COLO668 (cell line): ENCODE measurements at regions not wholly inside any gene's neighbourhood (a gene's known extent, or its start where the extent isn't known, plus 50 kb on each side); places are given as distances from the start of the nearest gene placed in this dataset.

Experiments used
- DNase-seq: peaks from one replicate; lab custom pipeline; 2025; ENCODE audit not compliant: unreplicated experiment; lab: John Stamatoyannopoulos, UW

DNA sequence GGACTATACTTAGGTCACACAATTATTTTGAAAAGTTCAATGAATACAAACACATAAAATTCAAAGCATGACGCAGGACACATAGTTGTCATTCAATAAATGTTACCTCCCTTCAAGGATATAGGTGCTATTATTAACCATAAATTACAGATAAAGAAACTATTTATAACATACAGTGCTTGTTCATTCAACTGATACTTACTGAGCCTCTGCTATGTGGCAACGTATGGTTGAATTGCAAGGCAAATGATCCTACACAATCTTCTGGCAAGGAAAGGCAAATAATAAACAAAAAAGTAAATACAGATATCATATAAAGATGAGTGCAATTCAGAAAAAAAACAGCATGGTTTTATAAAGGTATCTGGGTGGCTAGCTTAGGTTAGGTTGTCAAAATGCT lies 614.7 kb downstream of the LTN1 start:
- no peak for DNase-seq

GRCh38 chr21:28375708-28376385 lies 616.8 kb downstream of the LTN1 start:
- no peak for DNase-seq

DNA sequence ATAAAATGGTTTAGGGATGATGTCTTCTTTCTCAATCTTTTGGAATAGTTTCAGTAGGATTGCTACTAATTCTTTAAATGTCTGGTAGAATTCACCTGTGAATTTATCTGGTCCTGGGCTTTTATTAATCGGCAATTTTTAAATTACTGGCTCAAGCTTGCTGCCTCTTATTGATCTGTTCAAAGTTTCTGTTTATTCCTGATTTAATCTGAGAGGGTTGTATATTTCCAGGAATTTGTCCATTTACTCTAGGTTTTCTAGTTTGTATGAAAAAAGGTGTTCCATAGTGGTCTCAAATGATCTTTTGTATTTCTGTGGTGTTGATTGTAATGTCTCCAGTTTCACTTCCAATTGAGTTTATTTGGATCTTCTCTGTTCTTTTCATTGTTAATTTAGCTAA lies 617.8 kb downstream of the LTN1 start:
- DNase-seq: no peak

GRCh38 chr21:28371713-28372112 lies 621.0 kb downstream of the LTN1 start:
- DNase-seq: no peak

- no peak for DNase-seq
These were observed 633.4 kb downstream of the LTN1 start for GRCh38 chr21:28359300-28359699.

GRCh38 chr21:28358702-28359101 lies 634.0 kb downstream of the LTN1 start:
- no peak for DNase-seq

DNA sequence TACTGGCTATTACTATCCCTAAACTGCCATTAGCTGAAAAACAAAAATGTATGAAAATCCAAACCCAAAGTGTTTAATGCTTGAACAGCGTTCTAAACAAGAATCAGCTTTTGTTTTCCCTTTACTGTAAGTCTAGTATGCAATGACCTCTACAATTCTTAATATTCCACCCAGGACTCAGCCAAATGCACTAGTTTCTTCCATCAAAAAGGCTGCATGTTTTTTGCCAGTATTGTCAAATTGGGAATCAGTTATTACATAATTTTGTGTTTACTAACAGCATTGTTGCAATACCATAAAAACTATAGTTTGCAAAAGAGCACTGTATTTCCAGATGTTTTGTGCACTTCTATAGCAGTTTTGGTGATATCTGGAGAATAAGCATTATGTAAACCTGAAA lies 634.5 kb downstream of the LTN1 start:
- DNase-seq: no peak

- DNase-seq: no peak
These were observed 634.9 kb downstream of the LTN1 start for GRCh38 chr21:28357743-28358142.

DNA sequence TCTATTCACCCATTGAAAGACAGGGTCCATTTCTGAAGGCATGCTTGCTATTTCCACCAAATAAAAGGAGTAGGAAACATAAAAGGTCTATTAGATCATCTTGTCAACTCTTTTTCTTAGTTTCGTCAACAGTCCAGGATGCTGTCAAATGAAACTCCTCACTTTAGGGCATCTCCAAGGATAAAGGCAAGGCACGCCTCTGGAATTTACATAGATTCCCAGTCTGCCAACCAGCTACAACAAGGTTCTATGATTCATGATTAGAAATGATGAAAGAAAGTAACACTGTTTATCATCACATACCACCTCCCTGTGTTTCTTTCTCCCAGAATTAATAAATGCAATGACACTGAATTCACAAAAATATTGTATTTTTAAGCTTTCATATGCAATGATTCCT lies 636.3 kb downstream of the LTN1 start:
- no peak for DNase-seq

GRCh38 chr21:28345934-28346333 lies 646.7 kb downstream of the LTN1 start:
- DNase-seq: no peak

DNA sequence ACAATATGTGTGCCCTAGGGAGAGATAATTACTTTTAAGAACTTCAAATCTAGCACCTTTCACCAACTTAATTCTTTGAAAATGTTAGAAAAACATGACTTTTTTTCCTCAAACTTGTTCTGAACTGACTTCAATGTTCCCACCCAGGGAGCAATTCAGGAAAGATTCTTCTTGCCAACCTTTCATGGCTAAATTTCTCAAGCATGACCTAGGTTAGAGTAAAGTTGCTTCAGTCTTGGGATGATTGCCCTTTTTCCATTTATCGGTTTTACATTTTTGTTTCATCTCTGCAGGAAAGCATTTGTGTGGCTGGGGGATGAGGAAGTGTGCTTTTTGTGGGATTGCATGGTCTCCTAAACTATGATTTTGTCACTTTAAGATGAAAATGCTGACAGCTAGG lies 647.7 kb downstream of the LTN1 start:
- no peak for DNase-seq

- DNase-seq: no peak
These were observed 650.4 kb downstream of the LTN1 start for GRCh38 chr21:28342212-28342810.

DNA sequence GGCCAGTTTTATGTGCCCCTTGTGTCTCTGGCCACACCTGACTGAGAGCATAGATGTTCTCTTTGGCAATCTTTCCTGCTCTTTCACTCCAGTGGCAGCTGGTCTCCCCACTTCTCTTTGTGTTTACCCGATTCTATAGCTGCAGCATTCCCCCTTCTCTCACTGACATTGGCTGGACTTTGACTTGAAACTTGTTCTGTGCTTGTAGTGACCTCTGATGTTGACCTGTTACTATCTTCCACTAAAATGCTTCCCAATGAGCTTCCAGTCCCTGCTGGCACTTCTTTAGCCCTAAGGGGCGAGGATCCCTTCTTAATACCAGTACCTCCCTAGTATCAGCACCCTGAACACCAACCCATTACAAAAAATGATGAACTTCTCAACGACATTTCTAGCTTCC lies 653.3 kb downstream of the LTN1 start:
- no peak for DNase-seq

- DNase-seq: no peak
These were observed 653.9 kb downstream of the LTN1 start for GRCh38 chr21:28338701-28339305.

- DNase-seq: no peak
These were observed 655.4 kb downstream of the LTN1 start for GRCh38 chr21:28337315-28337714.

- DNase-seq: no peak
These were observed 656.4 kb downstream of the LTN1 start for GRCh38 chr21:28336314-28336713.

- no peak for DNase-seq
These were observed 658.3 kb downstream of the LTN1 start for GRCh38 chr21:28334407-28334806.

- DNase-seq: no peak
These were observed 659.0 kb downstream of the LTN1 start for GRCh38 chr21:28333578-28334075.

DNA sequence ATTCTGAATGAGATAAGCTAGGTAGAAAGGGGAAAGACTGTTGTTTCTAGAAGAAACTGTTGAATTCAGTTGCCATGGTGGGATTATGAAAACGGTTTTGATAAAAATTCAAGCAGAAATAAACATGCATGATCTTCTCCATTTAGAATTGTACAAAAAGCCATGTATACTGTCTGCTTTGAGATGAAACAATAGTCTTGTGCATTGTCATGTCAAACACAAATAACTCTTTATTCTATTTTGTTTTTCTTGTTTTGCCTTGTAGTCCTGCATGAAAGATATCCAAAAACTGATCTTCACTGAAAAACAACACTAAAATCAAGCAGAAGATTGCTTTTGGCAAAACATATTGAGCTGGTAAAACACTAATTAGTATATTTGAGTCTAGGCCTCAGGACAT lies 659.9 kb downstream of the LTN1 start:
- no peak for DNase-seq

- DNase-seq: no peak
These were observed 667.1 kb downstream of the LTN1 start for GRCh38 chr21:28325618-28326017.

DNA sequence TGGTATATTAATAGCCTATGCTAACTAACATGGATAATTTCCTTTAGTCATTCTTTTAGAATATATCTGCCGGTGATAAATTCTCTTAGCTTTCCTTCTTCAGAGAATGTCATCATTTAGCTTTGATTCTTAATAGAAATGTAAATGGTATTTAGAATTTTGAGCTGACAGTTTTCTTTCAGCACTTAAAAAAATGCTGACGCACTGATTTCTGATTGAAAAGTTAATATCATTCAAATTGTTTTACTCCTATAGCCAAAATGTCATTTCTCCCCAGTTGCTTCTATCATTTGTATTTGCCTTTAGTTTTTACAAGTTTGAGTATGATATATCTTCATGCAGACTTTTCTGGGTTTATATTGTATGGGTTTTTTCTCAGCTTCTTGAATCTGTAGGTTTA lies 668.0 kb downstream of the LTN1 start:
- DNase-seq: no peak

GRCh38 chr21:28317177-28317950 lies 675.3 kb downstream of the LTN1 start:
- DNase-seq: no peak
